Adrenal gland (tissue), 5 donors: ENCODE measurements at regions not wholly inside any gene's neighbourhood (a gene's known extent, or its start where the extent isn't known, plus 50 kb on each side); places are given as distances from the start of the nearest gene placed in this dataset.

Experiments used
- CTCF ChIP-seq, 6 experiments: fragments of 450-650 bp in 4 of 6; fragments of 200-600 bp in 2 of 6; sonication (generic) in 1 of 6; IDR thresholded peaks; 1 replicate in 5 of 6; 2 replicates in 1 of 6; pipeline versions ENCODE4 v1.5.1 to v1.8.0; 2016 to 2021; ENCODE audit warnings: antibody characterized with exemption in 6 of 6, mild to moderate bottlenecking in 2 of 6, moderate library complexity in 1 of 6
- POLR2A ChIP-seq, 2 donors: fragments of 450-650 bp; IDR thresholded peaks; one replicate each; pipeline ENCODE4 v1.6.1; 2017; ENCODE audit warnings: antibody characterized with exemption in 2 of 2, mild to moderate bottlenecking in 2 of 2, moderate library complexity in 1 of 2
- donor health status: DM: no; HTN: no; CAD: no.

GRCh38 chr10:1846032-1846431 is 108.7 kb upstream of the ADARB2 start:
- TF ChIP-seq CTCF (IDR thresholded peaks at IDR 0.05) (no peak), POLR2A (IDR thresholded peaks at IDR 0.05) (no peak)
